Fibroblast of skin of left quadriceps (primary cell): ENCODE measurements at regions not wholly inside any gene's neighbourhood (a gene's known extent, or its start where the extent isn't known, plus 50 kb on each side); places are given as distances from the start of the nearest gene placed in this dataset.

Source experiments
- DNase-seq, 2 experiments: peaks; one replicate each; pipeline ENCODE4 v3.0.0-alpha.2; 2013; ENCODE audit warnings: low read depth in 2 of 2

- no peak for DNase-seq
Observed at GRCh38 chr15:95550702-95551101, 779.8 kb upstream of the NR2F2 start.

DNA sequence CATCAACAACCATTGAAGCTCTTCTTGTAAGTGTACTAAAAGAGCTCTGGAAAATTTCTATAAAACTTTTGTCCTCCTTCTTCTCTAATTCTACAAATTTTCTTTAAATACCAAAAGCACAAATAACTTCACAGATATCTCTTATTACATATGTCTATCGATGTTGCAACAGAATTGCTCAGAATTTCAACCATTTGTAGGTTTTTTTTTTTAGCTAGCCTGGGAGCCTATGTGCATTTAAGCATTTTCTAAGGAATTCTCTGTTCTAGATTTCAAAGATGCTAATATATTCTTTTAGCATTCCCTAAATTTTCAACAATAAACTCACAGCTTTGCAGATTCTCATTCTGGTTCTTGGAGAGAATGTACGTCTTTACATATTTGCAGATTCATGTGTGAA is 774.3 kb upstream of the NR2F2 start:
- DNase-seq, result peak; percentile 29 to 32

DNA sequence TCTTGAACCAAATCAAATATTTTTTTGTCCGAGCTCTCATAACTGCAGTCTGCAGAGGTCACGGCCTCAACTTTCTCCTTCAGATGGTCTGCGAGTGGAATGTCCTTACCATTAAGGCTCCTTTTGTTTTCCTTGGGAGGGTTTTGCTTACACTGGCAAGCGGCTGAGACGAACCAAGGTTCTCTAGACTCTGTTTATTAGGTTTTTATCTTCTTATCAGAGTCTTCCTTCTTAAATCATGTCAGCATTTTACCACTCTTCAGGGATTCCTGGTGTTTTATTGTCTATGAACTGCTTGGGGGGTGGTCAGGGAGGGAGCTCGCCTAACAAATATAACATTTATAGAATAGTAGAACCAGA is 773.7 kb upstream of the NR2F2 start:
- DNase-seq, result peak; percentile 36 to 38

DNA sequence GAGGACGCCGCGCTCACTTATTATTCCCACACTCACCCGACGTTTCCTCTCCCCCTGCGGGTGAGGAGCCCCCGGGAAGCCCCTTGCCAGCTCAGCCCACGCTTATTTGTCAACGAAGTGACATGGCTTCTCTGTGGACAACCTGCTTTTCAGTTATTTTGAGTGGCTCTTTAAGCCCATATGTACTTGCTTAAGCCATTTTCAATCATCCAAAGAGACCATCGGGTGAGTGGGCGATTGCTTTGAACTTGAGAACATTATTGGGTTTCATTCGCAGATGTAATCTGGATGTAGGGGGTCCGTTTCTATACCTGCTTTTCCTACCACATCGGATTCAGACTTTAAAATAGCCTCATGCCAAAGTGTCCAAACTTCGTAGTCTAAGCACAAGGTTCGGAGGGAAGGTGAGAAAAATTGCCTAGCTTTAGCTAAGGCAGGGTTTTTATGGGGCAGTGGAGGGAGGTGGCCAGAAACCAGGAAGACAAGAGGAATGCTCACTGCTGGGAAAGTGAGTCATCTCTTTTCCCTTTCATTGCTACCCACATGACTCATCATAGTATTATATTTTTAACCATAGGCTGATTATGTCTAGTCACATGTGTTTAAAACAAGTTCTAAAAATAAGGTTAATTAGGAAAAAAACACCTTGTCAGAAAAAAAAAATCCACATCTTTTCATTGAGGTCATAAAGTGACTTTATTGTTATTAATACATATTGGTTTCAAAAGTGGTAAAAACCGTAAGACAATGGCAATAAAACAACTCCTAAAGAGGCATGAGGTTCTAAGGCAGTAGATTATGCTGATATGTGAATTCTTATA is 773.1 kb upstream of the NR2F2 start:
- DNase-seq, result peak; percentile 84 to 85

DNA sequence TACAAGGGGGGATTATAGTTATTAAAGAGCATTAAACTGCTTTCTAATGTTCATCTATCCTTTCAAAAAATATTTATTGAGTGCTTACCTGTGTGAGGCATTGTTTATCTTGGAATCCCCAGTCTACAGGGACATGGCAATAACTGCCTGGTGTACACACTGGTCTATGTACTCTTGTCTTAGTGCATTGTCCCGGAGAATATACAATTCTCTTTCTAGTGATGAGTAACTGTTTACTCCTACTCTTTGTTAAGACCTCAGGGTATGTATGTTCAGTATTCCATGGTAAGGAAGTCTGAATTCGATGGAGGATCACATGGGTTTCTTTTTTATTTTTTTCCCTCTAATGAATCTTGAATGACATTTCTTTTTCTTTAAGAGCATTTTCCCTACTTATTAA is 772.4 kb upstream of the NR2F2 start:
- no peak for DNase-seq

GRCh38 chr15:95558916-95559315 is 771.6 kb upstream of the NR2F2 start:
- no peak for DNase-seq

GRCh38 chr15:95559875-95560394 is 770.6 kb upstream of the NR2F2 start:
- peak; percentile 90 for DNase-seq

- peak; percentile 19 to 20 for DNase-seq
Observed at GRCh38 chr15:95561463-95561862, 769.0 kb upstream of the NR2F2 start.

GRCh38 chr15:95563634-95564033 is 766.9 kb upstream of the NR2F2 start:
- DNase-seq, result no peak

DNA sequence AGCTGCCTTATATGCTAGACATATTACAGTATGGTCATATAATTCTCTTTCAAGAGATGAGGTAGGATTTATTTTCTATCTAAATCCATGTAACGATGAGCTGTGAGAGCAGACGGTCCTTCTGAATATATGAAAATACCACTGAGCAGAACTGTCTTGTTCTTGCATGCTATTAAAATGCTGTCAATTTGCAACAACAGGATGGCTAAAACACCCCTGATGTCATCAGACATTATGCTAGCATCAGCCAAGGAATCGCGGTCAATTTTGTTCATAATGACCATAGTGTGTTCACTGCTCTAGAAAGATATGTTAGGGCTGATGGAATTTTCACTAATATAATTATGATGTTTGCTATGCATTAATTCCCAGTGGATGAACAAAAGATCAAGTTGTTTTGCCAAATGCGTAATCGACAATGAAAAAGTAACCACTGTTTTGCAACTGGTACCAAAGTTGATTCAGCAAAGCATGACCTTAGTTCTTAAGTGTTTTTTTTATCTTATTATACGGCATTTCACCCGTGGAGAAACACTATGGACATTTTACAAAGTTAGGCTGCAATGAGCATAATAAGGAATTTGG is 765.4 kb upstream of the NR2F2 start:
- DNase-seq, result no peak

GRCh38 chr15:95565690-95566089 is 764.8 kb upstream of the NR2F2 start:
- no peak for DNase-seq

DNA sequence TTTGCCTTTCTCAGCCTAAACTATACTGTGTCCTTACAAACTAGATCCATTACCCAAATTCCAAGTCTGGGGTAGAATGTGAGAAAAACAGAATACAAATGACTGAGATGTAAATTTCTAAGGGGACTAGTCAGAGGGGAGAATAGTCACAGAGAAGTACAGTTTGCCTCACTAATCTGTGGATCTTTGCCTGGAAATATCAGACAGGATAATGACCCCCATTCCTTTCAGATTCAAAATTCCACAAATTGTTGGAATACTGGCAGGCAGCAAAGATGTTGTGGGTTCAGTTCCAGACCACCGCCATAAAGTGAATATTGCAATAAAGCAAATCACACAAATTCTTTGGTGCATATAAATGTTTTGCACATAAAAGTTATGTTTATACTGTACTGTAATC is 762.8 kb upstream of the NR2F2 start:
- peak; percentile 76 to 80 for DNase-seq

DNA sequence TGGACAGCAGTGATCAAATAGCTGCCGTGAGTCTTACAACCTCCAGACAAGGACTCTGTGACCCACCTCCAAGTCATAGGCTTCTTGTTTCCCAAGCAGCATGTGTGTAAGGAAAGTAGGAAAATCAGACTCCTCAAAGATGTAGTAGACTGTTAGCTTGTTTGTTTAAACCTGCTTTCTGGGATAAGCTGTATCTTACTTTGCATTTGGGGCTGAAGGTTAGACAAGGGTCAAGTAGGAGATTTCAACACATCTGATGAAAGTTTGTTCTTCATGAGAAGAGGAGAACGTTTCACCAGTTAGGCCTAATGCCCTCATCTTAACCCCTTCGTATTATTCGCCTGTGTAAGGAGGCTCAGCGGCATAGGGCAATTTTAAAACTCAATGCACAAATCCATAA is 756.4 kb upstream of the NR2F2 start:
- DNase-seq, result no peak

GRCh38 chr15:95577927-95578326 is 752.6 kb upstream of the NR2F2 start:
- no peak for DNase-seq

DNA sequence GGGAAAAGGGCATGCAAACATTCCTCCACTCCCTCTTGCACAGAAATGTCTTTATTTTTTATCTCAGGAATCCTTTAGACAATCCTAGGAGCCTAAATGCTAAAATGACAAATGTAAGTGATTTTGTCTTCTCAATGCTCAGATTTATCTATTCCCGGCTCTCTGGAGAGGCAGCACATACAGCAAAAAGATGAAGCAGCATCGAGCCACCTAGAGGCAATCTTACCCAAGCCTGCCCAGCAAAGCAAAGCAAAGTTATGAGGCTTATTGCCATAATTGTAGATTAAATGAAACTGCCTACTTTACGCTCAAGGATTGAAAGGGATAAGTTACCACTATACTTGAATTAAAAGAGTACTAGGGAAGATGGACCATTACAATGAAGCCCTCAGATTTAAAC is 750.4 kb upstream of the NR2F2 start:
- no peak for DNase-seq

DNA sequence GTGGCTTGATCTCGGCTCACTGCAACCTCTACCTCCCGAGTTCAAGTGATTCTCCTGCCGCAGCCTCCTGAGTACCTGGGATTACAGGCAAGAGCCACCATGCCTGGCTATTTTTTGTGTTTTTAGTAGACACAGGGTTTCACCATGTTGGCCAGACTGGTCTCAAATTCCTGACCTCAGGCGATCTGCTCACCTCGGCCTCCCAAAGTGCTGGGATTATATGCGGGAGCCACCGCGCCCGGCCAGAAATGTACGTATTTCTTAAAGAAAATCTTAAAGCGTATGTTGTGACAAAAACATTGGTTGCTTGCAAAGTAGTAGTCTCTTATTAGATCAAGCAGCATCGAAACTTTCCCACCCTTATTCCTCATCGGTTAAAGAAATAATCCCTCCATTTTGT is 748.9 kb upstream of the NR2F2 start:
- no peak for DNase-seq

DNA sequence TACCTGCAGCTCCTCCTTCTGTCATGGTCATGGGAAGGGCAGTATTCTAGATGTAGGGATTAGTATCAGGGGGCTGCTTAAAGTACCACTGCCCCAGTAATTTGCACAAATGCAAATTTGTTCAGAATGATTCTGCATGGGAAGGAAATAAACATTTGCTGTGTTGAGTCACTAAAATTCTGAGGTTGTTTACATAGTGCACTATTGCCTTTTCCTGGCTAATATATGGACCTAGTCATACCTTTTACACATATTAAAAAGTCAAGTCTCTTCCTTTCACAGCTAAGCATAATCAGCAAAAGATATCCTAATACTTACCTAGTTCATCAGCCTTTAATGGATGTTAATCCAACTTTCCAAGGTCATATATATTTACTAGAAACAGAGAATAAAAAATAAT is 746.4 kb upstream of the NR2F2 start:
- DNase-seq, result no peak

DNA sequence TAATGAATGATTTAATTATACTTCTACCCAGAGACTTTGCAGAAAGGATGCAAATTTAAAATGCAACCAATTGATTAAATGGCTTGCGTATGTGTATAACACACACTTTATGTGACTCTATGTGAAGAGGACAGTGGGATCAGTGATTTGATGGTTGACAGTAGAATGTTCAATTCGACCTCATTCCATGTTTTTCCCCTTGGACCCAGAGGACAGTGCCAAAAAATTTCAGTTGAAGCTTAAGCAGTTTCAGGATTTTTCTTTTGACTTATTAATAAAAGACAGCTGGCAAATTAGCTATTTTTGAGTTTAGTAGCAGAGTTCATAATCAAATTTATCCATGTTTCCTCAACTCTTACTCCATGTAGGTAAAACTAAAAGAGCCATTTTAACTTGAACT is 742.4 kb upstream of the NR2F2 start:
- no peak for DNase-seq

- DNase-seq, result no peak
Observed at GRCh38 chr15:95590533-95591044, 739.9 kb upstream of the NR2F2 start.

DNA sequence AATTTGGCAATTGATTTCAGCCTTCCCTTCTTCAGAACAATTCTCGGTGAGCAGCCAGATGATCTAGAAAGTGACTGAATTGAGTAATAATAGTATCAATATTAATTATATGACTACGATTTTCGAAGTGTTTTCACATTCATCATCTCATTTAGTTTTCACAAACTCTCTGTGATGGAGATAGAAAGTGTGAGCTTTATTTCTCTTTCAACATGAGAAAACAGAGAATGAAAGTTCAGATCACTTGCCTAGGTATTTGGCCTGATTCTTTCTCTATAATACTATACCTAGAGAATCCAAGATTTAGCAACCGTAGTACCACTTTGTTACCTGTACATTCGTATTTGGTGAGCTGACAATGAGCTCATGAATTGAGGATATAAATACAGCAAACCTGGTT is 739.2 kb upstream of the NR2F2 start:
- DNase-seq, result no peak

DNA sequence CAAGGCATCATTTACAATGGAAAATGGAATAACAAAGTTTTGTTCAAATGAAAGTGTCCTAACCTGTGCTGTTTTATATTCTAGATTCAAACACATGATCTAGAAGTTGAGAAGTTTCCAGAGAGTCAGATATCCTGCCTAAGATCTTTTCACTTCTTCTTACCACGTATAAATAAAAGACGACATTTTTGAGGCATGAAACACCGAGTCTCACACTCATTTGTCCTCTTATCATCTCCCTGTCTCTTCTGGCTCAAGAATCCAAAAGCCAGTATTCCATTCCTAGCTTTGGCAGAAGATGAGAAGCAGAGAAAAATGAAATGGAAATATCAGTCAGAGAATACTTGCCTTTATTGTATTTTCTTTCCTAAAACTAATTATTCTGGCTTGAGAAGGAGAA is 738.6 kb upstream of the NR2F2 start:
- no peak for DNase-seq

GRCh38 chr15:95594496-95594895 is 736.0 kb upstream of the NR2F2 start:
- DNase-seq, result no peak

DNA sequence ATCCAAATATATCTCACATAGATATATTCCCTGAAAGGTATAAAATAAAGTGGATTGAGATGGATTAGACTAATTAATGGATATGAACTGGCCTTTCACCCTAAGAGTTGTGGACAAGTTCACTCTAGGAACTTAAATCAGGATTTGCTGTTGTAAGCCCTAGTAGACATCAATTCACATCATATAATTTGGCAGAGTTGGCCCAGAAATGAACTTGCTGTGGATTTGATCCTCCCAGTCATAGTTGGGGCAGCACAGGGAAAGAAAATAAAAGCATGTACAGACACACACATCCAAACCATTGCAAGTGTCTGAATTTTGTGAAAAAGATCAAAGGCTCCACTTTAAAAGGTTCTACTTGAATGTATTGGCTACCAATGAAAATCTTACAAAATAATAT is 734.7 kb upstream of the NR2F2 start:
- DNase-seq, result no peak
